GM18870 (cell line): ENCODE measurements at regions not wholly inside any gene's neighbourhood (a gene's known extent, or its start where the extent isn't known, plus 50 kb on each side); places are given as distances from the start of the nearest gene placed in this dataset.

Source experiments
- ATAC-seq: cut with Tn5 transposase; IDR thresholded peaks from one replicate; pipeline ENCODE4 v1.9.1; 2021; ENCODE audit warnings: moderate library complexity; ENCODE audit not compliant: unreplicated experiment

GRCh38 chr11:106212081-106212480, 134.6 kb downstream of the AASDHPPT start:
- no peak for ATAC-seq

GRCh38 chr11:106216281-106216680, 138.8 kb downstream of the AASDHPPT start:
- ATAC-seq: no peak

- ATAC-seq: no peak
Measured at GRCh38 chr11:106217456-106217855, 140.0 kb downstream of the AASDHPPT start.

- ATAC-seq: no peak
Measured at GRCh38 chr11:106218106-106218505, 140.6 kb downstream of the AASDHPPT start.

- no peak for ATAC-seq
Measured at GRCh38 chr11:106222626-106223025, 145.2 kb downstream of the AASDHPPT start.

- ATAC-seq: no peak
Measured at GRCh38 chr11:106224172-106224571, 146.7 kb downstream of the AASDHPPT start.

- ATAC-seq: no peak
Measured at GRCh38 chr11:106228996-106229395, 151.5 kb downstream of the AASDHPPT start.

- no peak for ATAC-seq
Measured at GRCh38 chr11:106231591-106231990, 154.1 kb downstream of the AASDHPPT start.

- ATAC-seq: peak; percentile 64
Measured at GRCh38 chr11:106233191-106233590, 155.7 kb downstream of the AASDHPPT start.

- no peak for ATAC-seq
Measured at GRCh38 chr11:106234794-106235193, 157.3 kb downstream of the AASDHPPT start.

GRCh38 chr11:106236295-106236694, 158.8 kb downstream of the AASDHPPT start:
- ATAC-seq: no peak

- no peak for ATAC-seq
Measured at GRCh38 chr11:106238704-106239360, 161.4 kb downstream of the AASDHPPT start.

GRCh38 chr11:106241601-106242257, 164.3 kb downstream of the AASDHPPT start:
- no peak for ATAC-seq

- no peak for ATAC-seq
Measured at GRCh38 chr11:106242718-106243415, 165.4 kb downstream of the AASDHPPT start.

GRCh38 chr11:106246495-106246894, 169.0 kb downstream of the AASDHPPT start:
- no peak for ATAC-seq

- no peak for ATAC-seq
Measured at GRCh38 chr11:106249617-106250239, 172.3 kb downstream of the AASDHPPT start.

- ATAC-seq: no peak
Measured at GRCh38 chr11:106262852-106263251, 185.4 kb downstream of the AASDHPPT start.

GRCh38 chr11:106263527-106263926, 186.1 kb downstream of the AASDHPPT start:
- no peak for ATAC-seq

- ATAC-seq: no peak
Measured at GRCh38 chr11:106271086-106271485, 193.6 kb downstream of the AASDHPPT start.

- no peak for ATAC-seq
Measured at GRCh38 chr11:106271686-106272085, 194.2 kb downstream of the AASDHPPT start.

GRCh38 chr11:106275151-106275550, 197.7 kb downstream of the AASDHPPT start:
- ATAC-seq: no peak

GRCh38 chr11:106276126-106276525, 198.7 kb downstream of the AASDHPPT start:
- no peak for ATAC-seq
